ENCODE measurements at regions not wholly inside any gene's neighbourhood (a gene's known extent, or its start where the extent isn't known, plus 50 kb on each side); places are given as distances from the start of the nearest gene placed in this dataset.

DNA sequence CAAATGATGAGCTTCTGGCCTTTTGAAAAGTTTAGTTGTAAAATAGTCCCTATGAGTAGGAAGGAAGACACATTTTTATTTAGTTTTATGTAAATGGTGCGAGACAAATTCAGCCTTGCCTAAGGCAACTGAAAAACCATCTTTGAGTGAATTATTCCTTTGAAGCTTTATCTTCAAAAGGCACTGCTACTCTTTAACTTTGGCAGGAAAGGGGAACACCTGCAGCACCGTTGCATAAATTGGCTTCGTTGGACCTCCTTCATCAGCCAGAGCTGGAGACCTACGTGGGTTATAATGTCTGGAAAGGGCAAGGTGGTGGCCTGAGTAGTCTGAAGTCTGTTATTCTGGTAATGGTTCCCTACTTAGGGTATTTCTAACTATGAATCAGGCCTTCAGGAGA is 373.5 kb downstream of the KCNJ2 start:
- no peak overlapping the region for H3K4me2 ChIP-seq
- no peaks in the 10 kb centered on the region for H3K9me3 ChIP-seq
- ChIA-PET CTCF (interaction anchor here (0.7 to 2.3 kb wide), 2 partner anchors 9 to 12 kb away, joined by 3 to 10 read pairs; no protein-coding TSS in a partner anchor), POLR2A (no interaction called here)
- FAIRE-seq (no peak), ATAC-seq (no peak), DNase-seq (ENCODE audit: low read depth in 1 of 2, low spot score in 1 of 2) (no peak)
- TF ChIP-seq RNF2 (IDR thresholded peaks at IDR 0.05; ENCODE audit: borderline replicate concordance, low read depth), result no peak
- no peak for TF ChIP-seq CBX2 (IDR thresholded peaks at IDR 0.05; ENCODE audit: borderline replicate concordance, low read depth)
- no peak for TF ChIP-seq SREBF2 (IDR thresholded peaks at IDR 0.05)
- no peak for TF ChIP-seq FOSB (CRISPR knock-in tag; IDR thresholded peaks at IDR 0.05)
- TF ChIP-seq HOXB5 (CRISPR knock-in tag; IDR thresholded peaks at IDR 0.05), result no peak
- TF ChIP-seq RAD21 (conservative IDR thresholded peaks at IDR 0.05 in 1 of 2, IDR thresholded peaks at IDR 0.05 in 1 of 2), result no peak
- TF ChIP-seq, protein P1, sequence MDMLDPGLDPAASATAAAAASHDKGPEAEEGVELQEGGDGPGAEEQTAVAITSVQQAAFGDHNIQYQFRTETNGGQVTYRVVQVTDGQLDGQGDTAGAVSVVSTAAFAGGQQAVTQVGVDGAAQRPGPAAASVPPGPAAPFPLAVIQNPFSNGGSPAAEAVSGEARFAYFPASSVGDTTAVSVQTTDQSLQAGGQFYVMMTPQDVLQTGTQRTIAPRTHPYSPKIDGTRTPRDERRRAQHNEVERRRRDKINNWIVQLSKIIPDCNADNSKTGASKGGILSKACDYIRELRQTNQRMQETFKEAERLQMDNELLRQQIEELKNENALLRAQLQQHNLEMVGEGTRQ (IDR thresholded peaks at IDR 0.05), result no peak
- TF ChIP-seq RFX5 (IDR thresholded peaks at IDR 0.05), result no peak
- TF ChIP-seq CEBPB (IDR thresholded peaks at IDR 0.05), result no peak
- no peak for TF ChIP-seq SMC3 (IDR thresholded peaks at IDR 0.05)
- TF ChIP-seq RARB (CRISPR knock-in tag; IDR thresholded peaks at IDR 0.05), result no peak
- no peak for TF ChIP-seq ZSCAN20 (CRISPR knock-in tag; IDR thresholded peaks at IDR 0.05)
- no peak for TF ChIP-seq POLR2A (IDR thresholded peaks at IDR 0.05; ENCODE audit: low read length)
- TF ChIP-seq, protein P2, sequence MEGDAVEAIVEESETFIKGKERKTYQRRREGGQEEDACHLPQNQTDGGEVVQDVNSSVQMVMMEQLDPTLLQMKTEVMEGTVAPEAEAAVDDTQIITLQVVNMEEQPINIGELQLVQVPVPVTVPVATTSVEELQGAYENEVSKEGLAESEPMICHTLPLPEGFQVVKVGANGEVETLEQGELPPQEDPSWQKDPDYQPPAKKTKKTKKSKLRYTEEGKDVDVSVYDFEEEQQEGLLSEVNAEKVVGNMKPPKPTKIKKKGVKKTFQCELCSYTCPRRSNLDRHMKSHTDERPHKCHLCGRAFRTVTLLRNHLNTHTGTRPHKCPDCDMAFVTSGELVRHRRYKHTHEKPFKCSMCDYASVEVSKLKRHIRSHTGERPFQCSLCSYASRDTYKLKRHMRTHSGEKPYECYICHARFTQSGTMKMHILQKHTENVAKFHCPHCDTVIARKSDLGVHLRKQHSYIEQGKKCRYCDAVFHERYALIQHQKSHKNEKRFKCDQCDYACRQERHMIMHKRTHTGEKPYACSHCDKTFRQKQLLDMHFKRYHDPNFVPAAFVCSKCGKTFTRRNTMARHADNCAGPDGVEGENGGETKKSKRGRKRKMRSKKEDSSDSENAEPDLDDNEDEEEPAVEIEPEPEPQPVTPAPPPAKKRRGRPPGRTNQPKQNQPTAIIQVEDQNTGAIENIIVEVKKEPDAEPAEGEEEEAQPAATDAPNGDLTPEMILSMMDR (IDR thresholded peaks at IDR 0.05), result no peak
- TF ChIP-seq, protein P3, sequence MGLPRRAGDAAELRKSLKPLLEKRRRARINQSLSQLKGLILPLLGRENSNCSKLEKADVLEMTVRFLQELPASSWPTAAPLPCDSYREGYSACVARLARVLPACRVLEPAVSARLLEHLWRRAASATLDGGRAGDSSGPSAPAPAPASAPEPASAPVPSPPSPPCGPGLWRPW (IDR thresholded peaks at IDR 0.05), result no peak
- TF ChIP-seq NR3C1 (IDR thresholded peaks at IDR 0.05), result no peak
- no peak for TF ChIP-seq KDM5A (IDR thresholded peaks at IDR 0.05)
- no peak for TF ChIP-seq CHD2 (IDR thresholded peaks at IDR 0.05; ENCODE audit: low read length, partially characterized antibody)
- H3K4me1 ChIP-seq, result no peaks in the 10 kb centered on the region
- H3K27ac ChIP-seq, result no peak overlapping the region
- no peak overlapping the region for H3K4me3 ChIP-seq
- 17% methylated on average over 4 of the region's 4 CpGs for WGBS (ENCODE audit: missing lambda C conversion rate)

DNA sequence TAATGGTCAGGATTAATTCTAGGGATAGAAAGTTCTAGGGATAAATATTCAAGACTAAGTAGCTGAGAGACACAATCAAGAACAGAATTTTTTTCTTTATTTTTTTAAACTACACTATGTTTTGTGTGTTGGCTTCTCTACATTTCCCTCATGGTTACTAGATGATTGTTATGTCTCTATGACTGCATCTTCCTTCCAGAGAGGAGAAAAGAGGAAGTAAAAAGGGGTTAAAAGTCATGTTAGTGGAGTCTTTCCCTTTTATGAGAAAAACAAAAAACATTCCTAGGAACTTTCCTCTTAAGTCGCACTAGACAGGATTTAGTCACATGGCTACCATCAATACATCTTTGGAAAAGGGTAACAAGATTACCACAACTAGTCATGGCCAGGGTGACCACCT is 375.0 kb downstream of the KCNJ2 start:
- 65% methylated on average over 1 of the region's 1 CpG for WGBS (ENCODE audit: missing lambda C conversion rate)
- ChIA-PET POLR2A (no interaction called here), CTCF (interaction anchor here (2.3 kb wide), 1 partner anchor 8 kb away, joined by 10 read pairs; no protein-coding TSS in a partner anchor)
- Histone ChIP-seq H3K4me1 (no peaks in the 10 kb centered on the region), H3K27ac (no peak overlapping the region), H3K4me2 (no peak overlapping the region), H3K9me3 (no peaks in the 10 kb centered on the region), H3K4me3 (no peak overlapping the region)
- FAIRE-seq (no peak), ATAC-seq (no peak), DNase-seq (ENCODE audit: low read depth in 1 of 2, low spot score in 1 of 2) (no peak)
- TF ChIP-seq NPAS2 (CRISPR knock-in tag; IDR thresholded peaks at IDR 0.05; ENCODE audit: borderline replicate concordance), result no peak
- TF ChIP-seq EP300 (IDR thresholded peaks at IDR 0.05), result no peak
- TF ChIP-seq HOXA7 (CRISPR knock-in tag; IDR thresholded peaks at IDR 0.05), result no peak
- TF ChIP-seq, protein P4, sequence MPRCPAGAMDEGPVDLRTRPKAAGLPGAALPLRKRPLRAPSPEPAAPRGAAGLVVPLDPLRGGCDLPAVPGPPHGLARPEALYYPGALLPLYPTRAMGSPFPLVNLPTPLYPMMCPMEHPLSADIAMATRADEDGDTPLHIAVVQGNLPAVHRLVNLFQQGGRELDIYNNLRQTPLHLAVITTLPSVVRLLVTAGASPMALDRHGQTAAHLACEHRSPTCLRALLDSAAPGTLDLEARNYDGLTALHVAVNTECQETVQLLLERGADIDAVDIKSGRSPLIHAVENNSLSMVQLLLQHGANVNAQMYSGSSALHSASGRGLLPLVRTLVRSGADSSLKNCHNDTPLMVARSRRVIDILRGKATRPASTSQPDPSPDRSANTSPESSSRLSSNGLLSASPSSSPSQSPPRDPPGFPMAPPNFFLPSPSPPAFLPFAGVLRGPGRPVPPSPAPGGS (IDR thresholded peaks at IDR 0.05), result no peak
- TF ChIP-seq, protein P5, sequence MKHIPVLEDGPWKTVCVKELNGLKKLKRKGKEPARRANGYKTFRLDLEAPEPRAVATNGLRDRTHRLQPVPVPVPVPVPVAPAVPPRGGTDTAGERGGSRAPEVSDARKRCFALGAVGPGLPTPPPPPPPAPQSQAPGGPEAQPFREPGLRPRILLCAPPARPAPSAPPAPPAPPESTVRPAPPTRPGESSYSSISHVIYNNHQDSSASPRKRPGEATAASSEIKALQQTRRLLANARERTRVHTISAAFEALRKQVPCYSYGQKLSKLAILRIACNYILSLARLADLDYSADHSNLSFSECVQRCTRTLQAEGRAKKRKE (CRISPR knock-in tag; IDR thresholded peaks at IDR 0.05; ENCODE audit: low read depth), result no peak
- TF ChIP-seq, protein P6, sequence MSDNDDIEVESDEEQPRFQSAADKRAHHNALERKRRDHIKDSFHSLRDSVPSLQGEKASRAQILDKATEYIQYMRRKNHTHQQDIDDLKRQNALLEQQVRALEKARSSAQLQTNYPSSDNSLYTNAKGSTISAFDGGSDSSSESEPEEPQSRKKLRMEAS (IDR thresholded peaks at IDR 0.05), result no peak
- no peak for TF ChIP-seq NFE2L2 (conservative IDR thresholded peaks at IDR 0.05; ENCODE audit: low read length)
- TF ChIP-seq, protein P7, sequence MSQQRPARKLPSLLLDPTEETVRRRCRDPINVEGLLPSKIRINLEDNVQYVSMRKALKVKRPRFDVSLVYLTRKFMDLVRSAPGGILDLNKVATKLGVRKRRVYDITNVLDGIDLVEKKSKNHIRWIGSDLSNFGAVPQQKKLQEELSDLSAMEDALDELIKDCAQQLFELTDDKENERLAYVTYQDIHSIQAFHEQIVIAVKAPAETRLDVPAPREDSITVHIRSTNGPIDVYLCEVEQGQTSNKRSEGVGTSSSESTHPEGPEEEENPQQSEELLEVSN (IDR thresholded peaks at IDR 0.05; ENCODE audit: borderline replicate concordance, low read depth), result no peak
- no peak for TF ChIP-seq MYC (IDR thresholded peaks at IDR 0.05; ENCODE audit: borderline replicate concordance, low read length)
- TF ChIP-seq MAZ (IDR thresholded peaks at IDR 0.05; ENCODE audit: borderline replicate concordance, low read depth, low read length), result no peak
